WTC11 (cell line): ENCODE measurements at regions not wholly inside any gene's neighbourhood (a gene's known extent, or its start where the extent isn't known, plus 50 kb on each side); places are given as distances from the start of the nearest gene placed in this dataset.

ENCODE experiments used
- ATAC-seq: fragments of 200-7000 bp; cut with Tn5 transposase; 2 replicates; pipeline ENCODE4 v1.10.0; 2021; ENCODE audit warnings: mild to moderate bottlenecking, moderate library complexity
- CTCF ChIA-PET: fragments of 300-600 bp; sonication (Branson Sonifier 250); formaldehyde crosslinking; loops from one replicate; lab custom pipeline; 2021; ENCODE audit warnings: antibody characterized with exemption; lab: Charles Lee
- POLR2A ChIA-PET: fragments of 350-600 bp; sonication (Branson Sonifier 250); formaldehyde crosslinking; loops from one replicate; lab custom pipeline; 2021; ENCODE audit warnings: antibody characterized with exemption; lab: Charles Lee
- DNase-seq: peaks from one replicate; pipeline ENCODE4 v3.0.0; 2021; ENCODE audit warnings: low spot score
- H3K27ac Mint-ChIP-seq: 2 replicates; pipeline ENCODE4 v1.8.0; 2021; ENCODE audit warnings: mixed read lengths
- H3K27me3 Mint-ChIP-seq: 2 replicates; pipeline ENCODE4 v1.8.0; 2021; ENCODE audit warnings: low read depth, mild to moderate bottlenecking, moderate library complexity, mixed read lengths
- H3K36me3 Mint-ChIP-seq: 2 replicates; pipeline ENCODE4 v1.8.0; 2021; ENCODE audit warnings: mixed read lengths
- H3K4me1 Mint-ChIP-seq: 2 replicates; pipeline ENCODE4 v1.8.0; 2022; ENCODE audit warnings: mixed read lengths
- H3K4me3 Mint-ChIP-seq: 2 replicates; pipeline ENCODE4 v1.8.0; 2021; ENCODE audit warnings: mild to moderate bottlenecking, moderate library complexity, mixed read lengths
- H3K9me3 Mint-ChIP-seq: 2 replicates; pipeline ENCODE4 v1.8.0; 2021; ENCODE audit warnings: mixed read lengths
- CREM ChIP-seq: sonication (generic); formaldehyde crosslinking; IDR thresholded peaks from 2 replicates; pipeline ENCODE4 v1.8.1; 2022; ENCODE audit warnings: mild to moderate bottlenecking, missing genetic modification reagents, moderate library complexity
- CTCF ChIP-seq: fragments of 200-600 bp; IDR thresholded peaks from 2 replicates; pipeline ENCODE4 v1.8.0; 2022; ENCODE audit warnings: antibody characterized with exemption
- ELF4 ChIP-seq: sonication (generic); formaldehyde crosslinking; IDR thresholded peaks from 2 replicates; pipeline ENCODE4 v1.8.1; 2022; ENCODE audit warnings: low read depth, mild to moderate bottlenecking, moderate library complexity, missing genetic modification reagents
- EMX1 ChIP-seq: fragments of 250-450 bp; sonication (Bioruptor Pico); IDR thresholded peaks from 2 replicates; pipeline ENCODE4 v1.8.0; 2021; ENCODE audit warnings: mild to moderate bottlenecking
- ERG ChIP-seq: fragments of 250-450 bp; sonication (Bioruptor Pico); IDR thresholded peaks from 2 replicates; pipeline ENCODE4 v1.8.0; 2021; ENCODE audit warnings: mild to moderate bottlenecking
- ESRRA ChIP-seq: sonication (generic); formaldehyde crosslinking; IDR thresholded peaks from 2 replicates; pipeline ENCODE4 v1.8.1; 2022; ENCODE audit warnings: mild to moderate bottlenecking, missing genetic modification reagents, borderline replicate concordance
- ETV6 ChIP-seq: sonication (generic); formaldehyde crosslinking; IDR thresholded peaks from 2 replicates; pipeline ENCODE4 v1.8.1; 2022; ENCODE audit warnings: mild to moderate bottlenecking, missing genetic modification reagents
- FOXP4 ChIP-seq: sonication (generic); formaldehyde crosslinking; IDR thresholded peaks from 2 replicates; pipeline ENCODE4 v1.8.0; 2022; ENCODE audit warnings: mild to moderate bottlenecking, missing genetic modification reagents
- GRHL2 ChIP-seq: fragments of 250-450 bp; sonication (Bioruptor Pico); IDR thresholded peaks from 2 replicates; pipeline ENCODE4 v1.8.0; 2022; ENCODE audit warnings: mild to moderate bottlenecking, moderate library complexity; ENCODE audit not compliant: insufficient replicate concordance, severe bottlenecking
- HMGA2 ChIP-seq: fragments of 250-450 bp; sonication (Bioruptor Pico); IDR thresholded peaks from 2 replicates; pipeline ENCODE4 v1.4.0; 2021; ENCODE audit warnings: mild to moderate bottlenecking, moderate library complexity
- KAT7 ChIP-seq: sonication (generic); formaldehyde crosslinking; IDR thresholded peaks from 2 replicates; pipeline ENCODE4 v1.8.1; 2023; ENCODE audit warnings: missing genetic modification reagents, mild to moderate bottlenecking, borderline replicate concordance
- MAX ChIP-seq: sonication (generic); formaldehyde crosslinking; IDR thresholded peaks from 2 replicates; pipeline ENCODE4 v1.8.0; 2022; ENCODE audit warnings: mild to moderate bottlenecking, missing genetic modification reagents
- MLX ChIP-seq: sonication (generic); formaldehyde crosslinking; IDR thresholded peaks from 2 replicates; pipeline ENCODE4 v1.8.1; 2023; ENCODE audit warnings: mild to moderate bottlenecking, missing genetic modification reagents, moderate library complexity
- OVOL2 ChIP-seq: fragments of 250-450 bp; sonication (Bioruptor Pico); IDR thresholded peaks from 2 replicates; pipeline ENCODE4 v1.9.0; 2021; ENCODE audit warnings: mild to moderate bottlenecking, borderline replicate concordance
- PRRX2 ChIP-seq: fragments of 250-450 bp; sonication (Bioruptor Pico); IDR thresholded peaks from 2 replicates; pipeline ENCODE4 v1.8.0; 2021; ENCODE audit warnings: mild to moderate bottlenecking
- RORB ChIP-seq: fragments of 250-450 bp; sonication (Bioruptor Pico); IDR thresholded peaks from 2 replicates; pipeline ENCODE4 v1.9.0; 2021; ENCODE audit warnings: mild to moderate bottlenecking
- SMAD3 ChIP-seq: sonication (generic); formaldehyde crosslinking; IDR thresholded peaks from 2 replicates; pipeline ENCODE4 v1.8.0; 2022; ENCODE audit warnings: missing genetic modification reagents, mild to moderate bottlenecking, borderline replicate concordance
- SP1 ChIP-seq: sonication (generic); formaldehyde crosslinking; conservative IDR thresholded peaks from 2 replicates; pipeline ENCODE4 v1.8.1; 2022; ENCODE audit warnings: missing genetic modification reagents
- TEAD1 ChIP-seq: sonication (generic); formaldehyde crosslinking; IDR thresholded peaks from 2 replicates; pipeline ENCODE4 v1.8.0; 2022; ENCODE audit warnings: mild to moderate bottlenecking, missing genetic modification reagents
- USF1 ChIP-seq: sonication (generic); formaldehyde crosslinking; IDR thresholded peaks from 2 replicates; pipeline ENCODE4 v1.8.0; 2022; ENCODE audit warnings: mild to moderate bottlenecking, missing genetic modification reagents
- USF2 ChIP-seq: sonication (generic); formaldehyde crosslinking; IDR thresholded peaks from 2 replicates; pipeline ENCODE4 v1.8.1; 2023; ENCODE audit warnings: mild to moderate bottlenecking, missing genetic modification reagents, moderate library complexity
- ZNF121 ChIP-seq: sonication (generic); formaldehyde crosslinking; IDR thresholded peaks from 2 replicates; pipeline ENCODE4 v1.8.0; 2023; ENCODE audit warnings: missing genetic modification reagents
- ZNF219 ChIP-seq: sonication (generic); formaldehyde crosslinking; IDR thresholded peaks from 2 replicates; pipeline ENCODE4 v1.8.0; 2023; ENCODE audit warnings: missing genetic modification reagents, mild to moderate bottlenecking, borderline replicate concordance
- ZNF317 ChIP-seq: sonication (generic); formaldehyde crosslinking; IDR thresholded peaks from 2 replicates; pipeline ENCODE4 v1.8.1; 2023; ENCODE audit warnings: low read depth, mild to moderate bottlenecking, moderate library complexity, missing genetic modification reagents, borderline replicate concordance
- ZNF396 ChIP-seq: fragments of 250-450 bp; sonication (Bioruptor Pico); IDR thresholded peaks from 2 replicates; pipeline ENCODE4 v1.8.0; 2021; ENCODE audit warnings: mild to moderate bottlenecking, moderate library complexity, borderline replicate concordance
- ZNF423 ChIP-seq: fragments of 250-450 bp; sonication (Bioruptor Pico); IDR thresholded peaks from 2 replicates; pipeline ENCODE4 v2.1.2; 2022; ENCODE audit warnings: mild to moderate bottlenecking, moderate library complexity
- ZNF671 ChIP-seq: fragments of 250-450 bp; sonication (Bioruptor Pico); IDR thresholded peaks from 2 replicates; pipeline ENCODE4 v1.8.0; 2021; ENCODE audit warnings: mild to moderate bottlenecking

GRCh38 chrX:9316096-9316495 is 148.8 kb upstream of the TBL1X start:
- ChIA-PET CTCF (no interaction called here), POLR2A (no interaction called here)
- Mint-ChIP-seq H3K27me3 (no peaks in the 10 kb centered on the region; the same call in 1 of the 2 replicates), H3K27ac (no peak overlapping the region), H3K36me3 (no peaks in the 10 kb centered on the region), H3K4me3 (no peak overlapping the region), H3K4me1 (peaks cover 23% of the 10 kb centered on the region), H3K9me3 (no peaks in the 10 kb centered on the region)
- TF ChIP-seq ESRRA (CRISPR knock-in tag) (no peak), MAX (CRISPR knock-in tag) (no peak), ZNF671 (CRISPR knock-in tag) (no peak), CTCF (no peak), HMGA2 (CRISPR knock-in tag) (no peak), USF2 (CRISPR knock-in tag) (no peak), SP1 (CRISPR knock-in tag) (no peak), OVOL2 (no peak), ZNF121 (CRISPR knock-in tag) (no peak), ETV6 (no peak), SMAD3 (CRISPR knock-in tag) (no peak), CREM (CRISPR knock-in tag) (no peak), ZNF396 (CRISPR knock-in tag) (no peak), ZNF219 (CRISPR knock-in tag) (no peak)
- ATAC-seq: no peak
- DNase-seq: no peak

GRCh38 chrX:9317176-9317575 is 147.7 kb upstream of the TBL1X start:
- H3K4me3 Mint-ChIP-seq: no peak overlapping the region

GRCh38 chrX:9318213-9318612 is 146.6 kb upstream of the TBL1X start:
- no peak for DNase-seq
- no peak overlapping the region for H3K27ac Mint-ChIP-seq
- no peak overlapping the region for H3K4me3 Mint-ChIP-seq
- no peaks in the 10 kb centered on the region for H3K9me3 Mint-ChIP-seq
- ChIA-PET CTCF (no interaction called here), POLR2A (no interaction called here)
- ATAC-seq: no peak
- no peaks in the 10 kb centered on the region; the same call in 1 of the 2 replicates for H3K27me3 Mint-ChIP-seq
- H3K4me1 Mint-ChIP-seq: peaks cover 23% of the 10 kb centered on the region
- no peaks in the 10 kb centered on the region for H3K36me3 Mint-ChIP-seq
- TF ChIP-seq MLX (no peak), ZNF423 (CRISPR knock-in tag) (no peak), FOXP4 (CRISPR knock-in tag) (no peak), EMX1 (CRISPR knock-in tag) (no peak), USF1 (CRISPR knock-in tag) (no peak)

More at GRCh38 chrX:9317176-9317575, 147.7 kb upstream of the TBL1X start:
- POLR2A ChIA-PET: no interaction called here
- Mint-ChIP-seq H3K36me3 (no peaks in the 10 kb centered on the region), H3K27ac (no peak overlapping the region), H3K9me3 (no peaks in the 10 kb centered on the region), H3K4me1 (peaks cover 23% of the 10 kb centered on the region), H3K27me3 (no peaks in the 10 kb centered on the region; the same call in 1 of the 2 replicates)
- TF ChIP-seq GRHL2 (no peak), ESRRA (CRISPR knock-in tag) (no peak), TEAD1 (CRISPR knock-in tag) (no peak), PRRX2 (CRISPR knock-in tag) (no peak), KAT7 (CRISPR knock-in tag) (no peak), ELF4 (no peak), RORB (no peak), ERG (CRISPR knock-in tag) (no peak), ZNF317 (CRISPR knock-in tag) (no peak)
- CTCF ChIA-PET: interaction anchor here (0.6 kb wide), 1 partner anchor 170 kb away, joined by 3 read pairs; no protein-coding TSS in a partner anchor
- ATAC-seq (no peak), DNase-seq (no peak)
